LNCAP (cell line): ENCODE measurements at regions not wholly inside any gene's neighbourhood (a gene's known extent, or its start where the extent isn't known, plus 50 kb on each side); places are given as distances from the start of the nearest gene placed in this dataset.

ENCODE experiments used
- CTCF ChIP-seq: fragments of 450-650 bp; IDR thresholded peaks from 2 replicates; pipeline ENCODE4 v1.5.1; 2017; ENCODE audit warnings: mild to moderate bottlenecking

GRCh38 chr9:97788763-97789663 lies 64.0 kb upstream of the FOXE1 start:
- TF ChIP-seq CTCF: no peak

GRCh38 chr9:97790542-97790941 lies 62.5 kb upstream of the FOXE1 start:
- no peak for TF ChIP-seq CTCF

- no peak for TF ChIP-seq CTCF
Measured at GRCh38 chr9:97791542-97791941, 61.5 kb upstream of the FOXE1 start.

- TF ChIP-seq CTCF: no peak
Measured at GRCh38 chr9:97793067-97793466, 60.0 kb upstream of the FOXE1 start.

GRCh38 chr9:97794666-97795065 lies 58.4 kb upstream of the FOXE1 start:
- TF ChIP-seq CTCF: no peak

- no peak for TF ChIP-seq CTCF
Measured at GRCh38 chr9:97801180-97801579, 51.8 kb upstream of the FOXE1 start.

GRCh38 chr9:97802276-97802675 lies 50.8 kb upstream of the FOXE1 start:
- TF ChIP-seq CTCF: no peak
